GM19239 (cell line): ENCODE measurements at regions not wholly inside any gene's neighbourhood (a gene's known extent, or its start where the extent isn't known, plus 50 kb on each side); places are given as distances from the start of the nearest gene placed in this dataset.

Experiments used
- DNase-seq: peaks from one replicate; pipeline ENCODE4 v3.0.0; 2011; ENCODE audit warnings: low spot score; ENCODE audit not compliant: insufficient read length
- FAIRE-seq: peaks from 2 replicates; lab custom pipeline; 2011; peaks lifted over from hg19 to GRCh38; lab: Jason Lieb, UNC

DNA sequence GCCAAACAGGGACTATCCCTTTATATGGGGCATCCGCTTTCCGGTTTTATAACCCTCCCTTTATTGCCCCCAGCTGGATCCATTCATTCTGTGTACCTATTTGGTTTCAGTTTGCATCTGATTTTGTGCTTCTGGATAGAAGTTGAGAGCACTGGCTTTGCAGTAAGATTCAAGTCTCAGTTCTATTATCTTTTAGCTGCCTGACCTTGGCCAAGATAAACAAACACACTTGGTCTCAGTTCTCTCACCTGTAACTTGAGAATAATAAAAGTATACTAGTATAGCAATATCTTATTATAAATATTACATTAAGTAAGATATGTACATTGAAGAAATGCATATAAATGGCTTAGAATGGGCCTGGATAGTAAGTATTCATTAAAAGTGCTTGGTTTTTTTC is 182.4 kb upstream of the TSHZ2 start:
- FAIRE-seq (no peak), DNase-seq (no peak)

GRCh38 chr20:52787962-52788361 is 184.2 kb upstream of the TSHZ2 start:
- FAIRE-seq, result no peak
- no peak for DNase-seq

DNA sequence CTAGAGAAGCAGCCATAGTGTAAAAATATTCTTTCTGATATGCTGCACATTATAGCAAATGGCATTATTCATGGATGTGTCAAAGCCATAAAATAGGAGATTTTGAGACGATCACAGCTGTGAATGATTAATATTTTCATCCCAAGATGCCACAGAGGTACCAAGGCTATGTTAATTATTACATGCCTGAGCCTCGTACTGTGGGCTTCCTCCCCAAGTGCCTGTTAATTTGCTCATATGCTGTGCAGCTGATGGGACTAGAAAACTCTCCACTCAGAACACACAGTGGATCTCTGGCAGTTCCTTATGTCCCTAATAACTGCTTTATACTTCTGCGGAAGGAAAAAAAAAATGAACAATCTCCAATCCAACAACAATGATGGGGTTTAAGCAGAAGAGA is 184.9 kb upstream of the TSHZ2 start:
- FAIRE-seq (no peak), DNase-seq (no peak)

DNA sequence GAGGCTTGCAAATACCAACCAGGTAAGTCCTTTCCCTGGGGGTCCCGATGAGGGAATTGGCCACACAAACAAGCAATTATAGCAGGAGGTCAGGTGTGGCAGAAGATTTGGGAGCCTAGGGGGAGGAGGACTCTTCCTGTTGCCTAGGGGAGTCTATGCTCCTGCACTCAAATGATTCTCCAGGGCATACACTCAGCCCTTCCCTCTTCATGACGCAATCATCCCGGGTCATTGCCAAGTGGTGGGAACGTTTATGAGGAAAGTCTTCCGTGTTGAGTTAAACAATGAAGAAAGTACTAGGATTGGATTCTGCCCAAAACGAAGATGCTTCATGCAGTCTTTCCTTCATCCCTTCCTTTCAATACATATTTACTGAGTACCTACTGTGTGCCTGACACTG is 186.5 kb upstream of the TSHZ2 start:
- DNase-seq (no peak), FAIRE-seq (no peak)

DNA sequence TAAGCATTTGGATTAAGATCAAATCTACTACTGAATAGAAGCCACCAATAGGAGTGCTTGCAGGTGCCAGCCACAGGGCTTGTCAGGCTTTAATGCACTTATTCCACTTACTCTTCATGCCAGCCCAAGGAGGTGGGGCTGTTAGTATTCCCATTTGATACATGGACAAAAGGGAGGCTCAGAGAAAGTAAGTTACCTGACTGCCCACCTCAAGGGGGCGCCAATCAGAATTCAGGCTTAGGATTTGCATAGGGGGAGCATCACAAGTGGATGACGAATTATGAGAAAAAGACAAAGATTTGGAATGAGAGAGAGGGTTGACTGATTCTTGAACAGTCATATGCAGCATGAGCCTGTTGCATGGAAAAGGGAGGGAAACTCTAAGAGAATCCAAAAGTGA is 188.4 kb upstream of the TSHZ2 start:
- DNase-seq, result no peak
- FAIRE-seq, result no peak

GRCh38 chr20:52780462-52780861 is 191.7 kb upstream of the TSHZ2 start:
- FAIRE-seq, result no peak
- DNase-seq, result no peak

- FAIRE-seq (no peak), DNase-seq (no peak)
Observed at GRCh38 chr20:52779125-52779524, 193.0 kb upstream of the TSHZ2 start.

GRCh38 chr20:52777171-52777570 is 195.0 kb upstream of the TSHZ2 start:
- no peak for FAIRE-seq
- DNase-seq, result no peak

GRCh38 chr20:52775786-52776185 is 196.4 kb upstream of the TSHZ2 start:
- FAIRE-seq (no peak), DNase-seq (no peak)

DNA sequence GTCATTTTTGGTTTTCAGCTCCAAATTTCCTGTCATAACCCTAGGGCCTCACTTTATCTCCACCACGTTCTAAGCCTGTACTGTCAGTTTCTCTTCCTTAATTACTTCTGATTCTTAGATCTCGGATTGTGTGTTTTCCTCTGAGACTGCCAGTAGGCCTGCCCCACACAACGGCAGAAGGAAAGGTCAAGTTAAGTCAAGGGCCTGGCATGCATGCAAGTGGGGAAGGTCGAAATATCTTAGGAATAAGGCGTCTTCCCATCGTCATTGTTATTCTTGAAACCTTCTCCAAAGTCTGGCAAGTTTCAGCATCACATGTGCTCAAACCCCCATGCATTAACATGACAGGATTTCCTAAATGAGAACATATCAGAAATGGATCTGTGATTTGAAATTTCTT is 203.5 kb upstream of the TSHZ2 start:
- DNase-seq (no peak), FAIRE-seq (no peak)

GRCh38 chr20:52766645-52767435 is 205.3 kb upstream of the TSHZ2 start:
- FAIRE-seq (no peak), DNase-seq (no peak)

DNA sequence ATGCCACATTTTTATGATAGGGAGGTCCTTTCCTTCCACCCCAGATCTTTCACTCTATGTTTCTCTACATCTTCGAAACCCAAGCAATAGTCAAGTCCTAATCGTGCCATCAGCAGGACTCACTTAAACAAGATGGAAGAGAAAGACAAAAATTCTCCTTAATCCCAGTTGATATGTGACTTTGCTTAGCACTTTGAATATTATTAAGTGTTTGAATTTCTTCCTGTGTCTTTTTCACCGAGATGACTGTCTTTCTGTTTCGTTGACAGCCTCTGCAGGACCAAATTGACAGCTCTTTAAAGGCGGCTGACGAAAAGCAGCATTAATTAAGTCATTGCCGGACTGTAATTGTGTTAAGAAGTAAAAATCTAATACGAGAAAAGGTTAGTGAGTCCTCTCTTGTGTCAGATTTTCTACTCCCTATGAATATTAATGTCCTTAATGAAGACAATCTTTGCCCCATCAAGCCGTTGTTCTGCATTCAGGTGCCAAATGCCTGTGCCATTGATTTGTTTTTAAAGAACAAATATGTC is 208.8 kb upstream of the TSHZ2 start:
- FAIRE-seq (no peak), DNase-seq (no peak)

DNA sequence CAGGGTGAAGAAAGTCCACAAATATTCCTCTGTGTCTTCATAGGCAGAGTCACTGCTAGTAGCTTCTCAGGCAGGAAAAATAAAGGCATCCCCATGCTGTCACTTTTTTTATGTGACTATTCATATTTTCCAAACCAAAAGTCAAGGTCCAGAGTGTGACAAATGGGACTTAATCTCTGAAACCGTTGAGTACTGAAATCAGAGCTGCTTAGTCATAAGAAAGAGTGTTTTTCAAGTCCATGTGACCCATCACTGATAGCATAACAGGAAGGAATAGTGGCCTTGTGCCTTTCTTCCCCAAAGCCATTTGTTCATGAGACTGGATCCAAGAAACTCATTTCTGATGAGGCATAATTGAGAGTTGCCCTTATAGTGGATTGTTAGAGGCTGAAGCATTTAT is 210.3 kb upstream of the TSHZ2 start:
- no peak for FAIRE-seq
- no peak for DNase-seq

- FAIRE-seq, result no peak
- DNase-seq, result no peak
Observed at GRCh38 chr20:52760791-52761190, 211.4 kb upstream of the TSHZ2 start.

DNA sequence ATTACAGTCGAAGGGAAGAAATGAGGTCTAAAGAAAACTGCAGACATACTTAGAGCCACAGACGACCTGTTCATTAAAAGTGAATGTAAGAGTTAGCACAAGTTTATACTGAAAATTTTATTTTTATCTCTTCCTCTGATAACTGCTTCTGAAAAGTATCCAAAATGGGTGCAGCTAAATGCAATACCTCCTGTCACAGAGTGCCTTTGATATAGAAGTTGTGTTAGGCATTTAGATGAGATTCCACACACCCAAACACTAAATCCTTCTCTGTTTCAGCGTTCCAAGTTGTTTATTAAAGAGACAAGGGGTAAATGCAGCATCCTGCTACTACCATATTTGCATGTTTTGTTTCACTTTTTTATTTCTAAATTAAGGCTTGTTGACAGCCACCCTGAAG is 214.7 kb upstream of the TSHZ2 start:
- FAIRE-seq, result no peak

GRCh38 chr20:52755744-52756143 is 216.4 kb upstream of the TSHZ2 start:
- DNase-seq (no peak), FAIRE-seq (no peak)

More for the DNA sequence above, 214.7 kb upstream of the TSHZ2 start:
- DNase-seq, result no peak

DNA sequence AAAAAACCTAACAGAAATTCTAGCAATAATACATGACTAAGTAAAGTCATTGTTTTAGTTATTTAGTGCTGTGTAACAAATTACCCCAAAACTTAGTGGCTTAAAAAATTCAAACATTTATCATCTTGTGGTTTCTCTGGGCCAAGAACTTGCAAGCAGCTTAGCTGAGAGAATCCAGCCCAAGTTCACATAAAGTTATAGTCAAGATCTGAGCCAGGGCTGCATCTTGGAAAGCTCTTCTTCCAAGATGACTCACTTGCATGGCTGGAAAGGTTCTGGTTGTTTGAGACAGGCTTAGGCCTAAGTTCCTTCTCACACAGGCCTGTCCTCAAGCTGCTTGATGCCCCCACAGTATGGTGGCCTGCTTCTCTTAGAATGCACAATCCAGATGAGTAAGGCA is 217.8 kb upstream of the TSHZ2 start:
- FAIRE-seq, result no peak
- DNase-seq, result no peak

DNA sequence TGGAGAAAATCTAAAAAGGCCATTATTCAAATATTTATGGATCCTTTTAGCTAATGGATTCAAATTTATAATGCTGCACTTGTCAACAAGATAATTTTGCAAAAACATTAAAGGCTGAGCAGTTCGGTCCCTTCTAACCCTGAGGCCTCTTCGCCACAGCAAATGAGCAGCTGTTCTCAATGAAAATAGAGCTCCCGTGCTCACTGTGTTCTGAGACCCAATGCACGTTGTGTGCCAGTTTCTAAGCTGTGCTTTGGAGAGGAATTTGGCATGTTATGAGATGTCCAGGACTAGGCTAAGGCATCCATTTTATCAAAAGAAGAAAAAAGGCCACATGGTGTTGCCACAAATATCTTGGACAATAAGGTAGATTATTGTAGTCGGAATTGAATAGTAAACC is 220.1 kb upstream of the TSHZ2 start:
- FAIRE-seq (no peak), DNase-seq (no peak)

GRCh38 chr20:52751571-52751970 is 220.6 kb upstream of the TSHZ2 start:
- no peak for FAIRE-seq

DNA sequence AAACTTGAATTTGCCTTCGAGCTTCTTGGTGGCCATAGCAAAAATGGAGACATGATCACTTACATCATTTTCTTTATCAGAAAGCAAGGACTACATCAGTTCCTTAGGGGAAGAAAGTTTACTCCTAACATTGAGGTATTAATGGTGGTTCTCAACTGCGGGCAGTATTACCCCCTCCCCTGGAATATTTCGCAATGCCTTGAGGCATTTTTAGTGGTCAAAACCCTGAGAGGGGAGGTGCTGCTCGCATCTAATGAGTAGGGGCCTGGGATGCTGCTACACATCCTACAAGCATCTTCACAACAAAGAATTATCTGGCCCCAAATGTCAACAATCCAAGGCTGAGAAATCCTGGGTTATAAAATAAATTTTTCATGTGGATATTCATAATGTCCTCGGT is 222.2 kb upstream of the TSHZ2 start:
- FAIRE-seq, result no peak
- no peak for DNase-seq

More at GRCh38 chr20:52751571-52751970, 220.6 kb upstream of the TSHZ2 start:
- DNase-seq, result no peak

DNA sequence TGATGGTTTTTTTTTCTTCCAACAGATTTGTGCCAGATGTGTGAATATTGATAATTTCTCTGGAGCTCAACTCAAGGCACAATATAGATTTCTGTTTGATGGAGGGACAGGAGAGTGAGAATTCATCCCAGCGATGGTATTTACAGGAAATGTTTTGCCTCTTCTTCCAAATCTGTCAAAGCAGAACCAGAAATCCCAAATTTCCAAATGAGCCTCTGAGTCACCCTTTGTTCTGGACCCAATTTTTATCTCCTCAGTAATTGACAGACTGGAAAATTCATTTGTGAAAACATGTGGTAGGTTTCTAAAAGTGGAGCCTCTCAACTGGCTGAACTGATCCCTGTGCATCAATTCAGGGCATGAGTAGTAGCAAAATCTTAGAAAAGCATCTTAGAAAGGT is 223.2 kb upstream of the TSHZ2 start:
- no peak for DNase-seq
- no peak for FAIRE-seq

DNA sequence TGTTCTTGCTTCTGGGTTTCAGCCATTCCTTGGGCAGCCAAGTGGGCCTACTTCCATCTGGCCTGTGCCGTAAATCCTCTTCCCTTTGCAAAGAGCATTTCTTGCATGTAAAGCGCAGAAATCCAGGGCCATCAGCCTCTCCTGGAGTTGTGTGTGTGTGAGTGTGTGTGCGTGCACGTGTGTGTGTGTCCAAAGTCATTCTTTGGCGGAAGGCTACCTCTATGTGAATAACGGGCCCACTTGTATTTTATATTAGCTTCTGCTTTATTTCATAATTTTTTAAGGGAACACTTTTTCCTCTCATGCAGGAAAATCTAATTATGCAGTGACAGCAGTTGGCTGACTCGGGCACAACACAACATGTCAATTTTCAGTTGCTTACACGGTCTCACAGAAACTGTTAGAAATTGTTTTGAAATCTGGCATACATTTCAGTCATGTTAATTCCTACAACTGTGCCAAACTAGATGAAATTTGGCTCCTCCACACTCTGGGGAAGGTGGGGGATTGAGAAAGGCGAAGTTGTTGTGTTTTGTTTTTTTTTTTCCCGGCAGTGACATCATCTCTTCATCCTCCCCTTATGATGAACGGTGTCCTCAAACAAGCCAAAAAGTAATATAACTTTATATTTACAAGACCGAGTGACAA is 223.7 kb upstream of the TSHZ2 start:
- DNase-seq, result no peak
- FAIRE-seq, result no peak
